ENCODE measurements at regions not wholly inside any gene's neighbourhood (a gene's known extent, or its start where the extent isn't known, plus 50 kb on each side); places are given as distances from the start of the nearest gene placed in this dataset.
"Not testable (repeated sequence)": the region's sequence is repeated elsewhere in the genome, so short reads cannot be mapped to it uniquely, and the experiment has no call there.

GRCh38 chr3:112736805-112737566 is 96.0 kb upstream of the CCDC80 start:
- no peak for DNase-seq

DNA sequence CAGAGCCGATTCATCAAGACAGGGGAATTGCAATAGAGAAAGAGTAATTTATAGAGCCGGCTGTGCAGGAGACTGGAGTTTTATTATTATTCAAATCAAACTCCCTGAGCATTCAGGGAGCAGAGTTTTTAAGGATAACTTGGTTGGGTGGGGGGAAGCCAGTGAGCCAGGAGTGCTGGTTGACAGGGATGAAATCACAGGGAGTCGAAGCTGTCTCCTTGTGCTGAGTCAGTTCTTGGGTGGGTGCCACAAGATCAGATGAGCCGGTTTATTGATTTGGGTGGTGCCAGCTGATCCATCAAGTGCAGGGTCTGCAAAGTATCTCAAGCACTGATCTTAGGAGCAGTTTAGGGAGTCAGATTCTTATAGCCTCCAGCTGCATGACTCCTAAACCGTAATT is 95.4 kb upstream of the CCDC80 start:
- no peak for DNase-seq

GRCh38 chr3:112735926-112736325 is 95.0 kb upstream of the CCDC80 start:
- DNase-seq: no peak

- peak; percentile 65 for DNase-seq
Observed at GRCh38 chr3:112734736-112735350, 93.9 kb upstream of the CCDC80 start.

DNA sequence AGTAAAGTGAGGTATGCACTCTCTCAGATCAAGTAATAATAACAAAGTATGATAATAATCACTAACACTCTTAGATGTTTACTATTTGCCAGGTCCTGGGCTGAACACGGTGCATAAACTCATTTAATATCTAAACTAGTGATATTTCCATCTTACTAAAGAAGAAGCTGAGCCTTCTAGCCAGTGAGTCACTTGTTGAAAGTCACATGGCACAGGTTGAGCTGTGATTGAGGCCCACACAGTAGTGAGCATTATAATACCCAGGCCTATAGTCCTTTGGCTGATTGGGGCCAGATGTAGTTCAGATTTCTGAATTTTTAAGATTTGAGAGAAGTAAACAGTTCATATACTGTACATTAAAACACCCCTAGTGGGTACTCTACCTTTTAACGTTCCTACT is 93.2 kb upstream of the CCDC80 start:
- no peak for DNase-seq

GRCh38 chr3:112730210-112730609 is 89.3 kb upstream of the CCDC80 start:
- DNase-seq: no peak

- no peak for DNase-seq
Observed at GRCh38 chr3:112721231-112721630, 80.3 kb upstream of the CCDC80 start.

- no peak for DNase-seq
Observed at GRCh38 chr3:112718967-112719366, 78.0 kb upstream of the CCDC80 start.

DNA sequence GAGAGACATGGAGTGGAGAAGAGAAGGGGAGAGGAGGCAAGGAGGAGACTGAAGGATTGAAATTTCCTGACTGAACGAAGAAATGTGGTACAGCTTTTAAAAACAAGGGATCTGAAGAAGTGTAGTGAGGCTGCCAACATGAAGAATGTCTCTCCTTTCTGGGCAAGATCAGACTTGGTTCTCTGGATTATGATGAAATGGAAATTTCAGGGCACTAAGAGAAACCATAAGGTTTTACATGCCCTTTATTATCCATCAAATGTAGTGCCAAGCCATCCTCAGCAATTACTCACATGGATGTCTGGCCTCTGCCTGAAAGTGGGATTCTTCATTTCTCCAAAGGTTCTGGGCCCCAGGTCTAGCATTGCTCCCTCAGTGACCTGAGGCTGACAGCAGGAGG is 77.6 kb upstream of the CCDC80 start:
- no peak for DNase-seq

DNA sequence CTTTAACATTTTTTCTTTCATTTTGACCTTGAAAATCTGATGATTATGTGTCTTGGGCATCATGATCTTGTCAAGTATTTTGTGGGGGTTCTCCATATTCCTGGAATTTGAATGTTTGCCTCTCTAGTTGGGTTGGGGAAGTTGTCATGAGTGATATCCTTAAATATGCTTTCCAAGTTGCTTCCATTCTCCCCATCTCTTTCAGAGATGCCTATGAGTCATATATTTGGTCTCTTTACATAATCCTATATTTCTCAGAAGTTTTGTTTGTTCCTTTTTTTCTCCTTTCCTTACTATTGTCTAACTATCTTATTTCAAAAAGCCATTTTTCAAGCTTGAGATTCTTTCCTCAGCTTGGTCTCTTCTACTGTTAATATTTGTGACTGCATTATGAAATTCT is 69.0 kb upstream of the CCDC80 start:
- DNase-seq: no peak

GRCh38 chr3:112699436-112699978 is 58.6 kb upstream of the CCDC80 start:
- no peak for DNase-seq

DNA sequence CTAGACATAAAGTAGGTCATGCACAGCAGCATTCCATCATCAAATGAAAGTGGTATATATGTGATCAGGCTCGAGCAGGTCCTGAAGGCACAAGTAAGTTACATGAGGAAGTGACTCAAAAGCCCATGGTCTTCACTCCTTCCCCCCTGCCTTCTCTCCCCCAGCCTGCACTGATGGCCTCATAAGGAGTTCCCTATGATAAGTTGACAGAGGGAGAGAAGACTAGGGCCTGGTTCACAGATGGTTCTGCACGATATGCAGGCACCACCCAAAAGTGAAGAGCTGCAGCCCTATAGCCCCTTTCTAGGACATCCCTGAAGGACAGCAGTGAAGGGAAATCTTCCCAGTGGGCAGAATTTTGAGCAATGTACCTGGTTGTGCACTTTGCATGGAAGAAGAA is 57.5 kb upstream of the CCDC80 start:
- DNase-seq: not testable (repeated sequence)

DNA sequence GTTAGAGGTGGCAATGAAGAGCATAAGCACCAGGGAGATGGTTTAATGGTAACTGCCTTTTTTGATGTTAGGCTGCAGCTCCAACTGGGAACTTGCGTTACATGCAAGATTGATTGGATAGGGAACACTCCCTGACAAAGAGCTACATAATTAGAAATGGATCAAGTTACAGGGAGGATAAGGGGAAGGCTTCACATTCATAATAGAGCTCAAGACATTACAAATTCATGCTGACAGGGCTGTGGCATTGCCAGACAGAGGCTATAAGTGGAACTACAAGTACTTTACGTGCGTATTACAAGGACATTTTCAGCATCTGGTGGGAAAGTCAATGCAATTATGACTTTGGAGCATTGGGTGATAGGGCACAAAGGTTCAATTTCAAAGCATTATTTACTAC is 55.3 kb upstream of the CCDC80 start:
- DNase-seq: not testable (repeated sequence)

- not testable (repeated sequence) for DNase-seq
Observed at GRCh38 chr3:112695377-112696108, 54.6 kb upstream of the CCDC80 start.

DNA sequence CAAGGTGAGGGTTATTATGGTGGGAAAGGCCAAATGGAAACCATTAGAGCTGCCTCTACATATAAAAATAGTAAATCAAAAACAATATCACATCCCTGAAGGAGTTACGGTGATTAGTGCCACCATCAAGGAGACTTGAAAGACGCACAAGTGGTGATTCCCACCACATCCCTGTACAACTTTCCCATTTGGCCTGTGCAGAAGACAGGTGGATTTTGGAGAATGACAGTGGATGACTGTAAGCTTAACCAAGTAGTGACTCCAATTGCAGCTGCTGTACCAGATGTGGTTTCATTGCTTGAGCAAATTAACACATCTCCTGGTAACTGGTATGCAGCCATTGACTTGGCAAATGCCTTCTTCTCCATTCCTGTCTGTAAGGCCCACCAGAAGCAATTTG is 54.0 kb upstream of the CCDC80 start:
- DNase-seq: not testable (repeated sequence)

GRCh38 chr3:112693186-112693585 is 52.2 kb upstream of the CCDC80 start:
- DNase-seq: no peak
